GM13976 (cell line): ENCODE measurements at regions not wholly inside any gene's neighbourhood (a gene's known extent, or its start where the extent isn't known, plus 50 kb on each side); places are given as distances from the start of the nearest gene placed in this dataset.

Source experiments
- DNase-seq: peaks from one replicate; pipeline ENCODE4 v3.0.0; 2012; ENCODE audit warnings: low spot score
- in situ Hi-C: fragments of 300-500 bp; cut with MboI; formaldehyde crosslinking; loops from one replicate; pipeline ENCODE4 v1.12.0; 2022; ENCODE audit warnings: low sequenced_read_pairs, mixed read lengths, inconsistent platforms; ENCODE audit not compliant: unreplicated experiment
- TF ChIP-seq, protein P1 (sequence below): IDR thresholded peaks from 2 replicates; pipeline ENCODE4 v1.5.1; 2012; ENCODE audit warnings: borderline replicate concordance, mild to moderate bottlenecking; ENCODE audit not compliant: insufficient read depth; ENCODE audit errors: extremely low read depth, missing control alignments, control extremely low read depth

- in situ Hi-C loops = no loop called here
- DNase-seq = no peak
- TF ChIP-seq, protein P1, sequence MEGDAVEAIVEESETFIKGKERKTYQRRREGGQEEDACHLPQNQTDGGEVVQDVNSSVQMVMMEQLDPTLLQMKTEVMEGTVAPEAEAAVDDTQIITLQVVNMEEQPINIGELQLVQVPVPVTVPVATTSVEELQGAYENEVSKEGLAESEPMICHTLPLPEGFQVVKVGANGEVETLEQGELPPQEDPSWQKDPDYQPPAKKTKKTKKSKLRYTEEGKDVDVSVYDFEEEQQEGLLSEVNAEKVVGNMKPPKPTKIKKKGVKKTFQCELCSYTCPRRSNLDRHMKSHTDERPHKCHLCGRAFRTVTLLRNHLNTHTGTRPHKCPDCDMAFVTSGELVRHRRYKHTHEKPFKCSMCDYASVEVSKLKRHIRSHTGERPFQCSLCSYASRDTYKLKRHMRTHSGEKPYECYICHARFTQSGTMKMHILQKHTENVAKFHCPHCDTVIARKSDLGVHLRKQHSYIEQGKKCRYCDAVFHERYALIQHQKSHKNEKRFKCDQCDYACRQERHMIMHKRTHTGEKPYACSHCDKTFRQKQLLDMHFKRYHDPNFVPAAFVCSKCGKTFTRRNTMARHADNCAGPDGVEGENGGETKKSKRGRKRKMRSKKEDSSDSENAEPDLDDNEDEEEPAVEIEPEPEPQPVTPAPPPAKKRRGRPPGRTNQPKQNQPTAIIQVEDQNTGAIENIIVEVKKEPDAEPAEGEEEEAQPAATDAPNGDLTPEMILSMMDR = no peak
Observed at GRCh38 chr15:77685082-77685815, 52.5 kb upstream of the LINGO1 start.

DNA sequence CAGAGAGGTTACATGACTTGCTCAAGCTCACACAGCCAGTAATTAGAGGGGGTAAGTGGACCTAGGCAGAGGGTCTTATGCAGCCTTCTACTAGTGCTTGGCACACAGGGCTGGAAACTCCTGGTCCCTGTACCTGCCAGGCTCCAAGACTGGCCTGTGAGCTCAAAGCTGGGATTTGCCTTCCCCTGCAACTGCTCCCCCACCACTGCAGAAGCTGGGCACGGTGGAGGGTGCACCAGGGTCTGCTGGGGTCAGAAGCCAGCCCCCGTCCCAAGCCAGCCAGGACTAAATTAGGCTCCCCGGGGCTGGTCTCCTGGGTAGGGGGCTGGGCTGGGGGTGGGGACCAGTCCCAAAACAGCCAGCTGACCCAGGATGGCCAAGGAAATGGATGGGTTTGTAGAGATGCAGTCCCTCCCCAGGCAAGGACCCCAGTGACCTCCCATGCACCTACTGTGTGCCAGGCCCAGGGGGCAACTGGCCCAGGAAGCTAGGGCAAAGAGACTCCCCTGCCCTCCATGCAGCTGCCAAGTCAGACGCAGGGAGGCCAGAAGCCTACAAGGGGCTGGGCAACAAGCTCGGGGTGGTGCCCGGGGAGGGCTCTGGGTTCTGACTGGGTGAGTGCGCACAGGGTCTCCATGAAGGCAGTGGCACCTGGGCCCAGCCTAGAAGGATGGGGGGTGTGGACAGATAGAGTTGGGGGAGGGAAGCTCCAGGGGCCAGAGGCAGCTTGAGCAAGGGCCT lies 51.8 kb upstream of the LINGO1 start:
- TF ChIP-seq, protein P1 = no peak
- no peak for DNase-seq
- in situ Hi-C loops = no loop called here

- TF ChIP-seq, protein P1 = no peak
- no peak for DNase-seq
- in situ Hi-C loops = no loop called here
Observed at GRCh38 chr15:77682564-77682963, 49.9 kb upstream of the LINGO1 start.
